Frontal cortex (tissue), 3 donors: ENCODE measurements at regions not wholly inside any gene's neighbourhood (a gene's known extent, or its start where the extent isn't known, plus 50 kb on each side); places are given as distances from the start of the nearest gene placed in this dataset.
A peak's percentile ranks its signal among the peaks of the same experiment; 100 is the strongest.
"Not testable (repeated sequence)": the region's sequence is repeated elsewhere in the genome, so short reads cannot be mapped to it uniquely, and the experiment has no call there.

Experiments
- DNase-seq, 2 donors: peaks; one replicate each; pipeline ENCODE4 v3.0.0; 2012; ENCODE audit warnings: low spot score in 2 of 2
- FAIRE-seq: peaks from 2 replicates; lab custom pipeline; 2012; peaks lifted over from hg19 to GRCh38; lab: Jason Lieb, UNC
- donor health status: control.
- donor health status: control.
- donor health status: control.

GRCh38 chr10:36769741-36770140 is 355.7 kb upstream of the ANKRD30A start:
- not testable (repeated sequence) for DNase-seq, FAIRE-seq

- FAIRE-seq, result peak; percentile 47
- DNase-seq, result peak in 1 of 2 donors; percentile 31
Measured at GRCh38 chr10:36766940-36767339, 358.5 kb upstream of the ANKRD30A start.

- FAIRE-seq, result no peak
- no peak for DNase-seq
Measured at GRCh38 chr10:36766415-36766810, 359.0 kb upstream of the ANKRD30A start.

DNA sequence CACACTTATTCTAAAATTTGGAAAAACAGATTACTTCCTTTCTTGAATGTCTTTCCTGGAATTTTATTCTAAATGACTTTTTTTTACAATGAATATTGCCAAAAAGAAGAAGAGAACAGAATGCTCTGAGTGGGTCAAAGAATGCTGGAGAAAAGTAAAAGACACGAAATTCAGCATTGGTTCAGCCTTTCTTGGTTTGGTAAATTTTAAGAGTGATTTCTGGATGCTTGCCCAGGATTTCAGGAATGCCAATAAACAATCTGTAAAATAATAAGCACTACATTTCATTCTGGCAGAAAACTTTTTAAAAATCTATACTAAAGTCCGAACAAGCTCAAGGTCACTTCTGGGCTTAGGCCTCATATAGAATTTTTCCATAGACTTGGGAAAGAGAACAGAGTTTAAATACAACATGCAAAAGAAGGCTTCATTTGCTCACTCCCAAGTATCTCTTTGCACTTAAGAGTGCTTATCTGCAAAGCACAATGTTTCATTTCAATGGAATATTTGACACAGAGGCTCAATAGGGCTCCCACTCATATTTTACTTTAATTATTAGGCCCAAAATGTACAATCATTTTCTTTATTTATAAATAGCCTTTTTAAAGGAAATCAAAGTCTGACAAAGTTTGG is 359.5 kb upstream of the ANKRD30A start:
- no peak for DNase-seq
- FAIRE-seq, result peak; percentile 65

DNA sequence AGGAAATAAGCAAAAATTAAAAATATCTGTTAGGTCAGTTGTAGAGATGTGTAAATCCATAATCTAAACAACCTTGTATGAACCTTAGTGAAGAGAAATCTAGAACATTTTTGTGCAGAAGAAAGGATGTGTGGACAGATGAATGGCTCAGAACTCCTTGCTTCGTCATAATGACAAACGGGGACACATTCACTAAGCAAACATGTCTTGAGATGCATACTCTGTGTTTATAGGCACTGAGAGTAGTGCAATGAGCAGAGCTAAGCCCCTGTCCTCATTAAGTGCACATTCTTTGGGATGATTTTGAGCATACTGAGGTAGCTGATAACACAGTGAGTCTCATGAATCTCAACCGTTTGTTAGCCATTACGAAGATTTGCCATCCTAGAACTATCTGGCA is 360.6 kb upstream of the ANKRD30A start:
- DNase-seq (no peak), FAIRE-seq (no peak)

DNA sequence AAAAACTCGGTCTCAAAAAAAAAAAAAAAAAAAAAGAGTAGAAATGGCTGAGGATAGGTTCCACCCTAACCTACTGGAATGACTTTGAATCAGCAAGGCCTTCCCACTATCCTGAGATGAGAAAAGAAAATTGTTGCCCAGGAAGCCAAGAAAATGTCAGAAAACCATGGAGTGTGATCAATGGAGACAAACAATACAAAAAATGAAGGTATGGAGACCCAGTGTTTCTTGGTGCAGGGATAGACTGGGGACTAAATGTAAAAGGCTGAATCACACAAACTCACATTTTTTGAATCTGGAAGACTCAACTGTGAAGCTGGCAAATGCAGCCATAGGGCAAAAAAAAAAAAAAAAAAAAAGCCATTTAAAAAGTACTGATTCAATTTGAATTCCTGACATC is 364.3 kb upstream of the ANKRD30A start:
- no peak for FAIRE-seq
- DNase-seq, result no peak

- FAIRE-seq (no peak), DNase-seq (no peak)
Measured at GRCh38 chr10:36759141-36759805, 366.1 kb upstream of the ANKRD30A start.

DNA sequence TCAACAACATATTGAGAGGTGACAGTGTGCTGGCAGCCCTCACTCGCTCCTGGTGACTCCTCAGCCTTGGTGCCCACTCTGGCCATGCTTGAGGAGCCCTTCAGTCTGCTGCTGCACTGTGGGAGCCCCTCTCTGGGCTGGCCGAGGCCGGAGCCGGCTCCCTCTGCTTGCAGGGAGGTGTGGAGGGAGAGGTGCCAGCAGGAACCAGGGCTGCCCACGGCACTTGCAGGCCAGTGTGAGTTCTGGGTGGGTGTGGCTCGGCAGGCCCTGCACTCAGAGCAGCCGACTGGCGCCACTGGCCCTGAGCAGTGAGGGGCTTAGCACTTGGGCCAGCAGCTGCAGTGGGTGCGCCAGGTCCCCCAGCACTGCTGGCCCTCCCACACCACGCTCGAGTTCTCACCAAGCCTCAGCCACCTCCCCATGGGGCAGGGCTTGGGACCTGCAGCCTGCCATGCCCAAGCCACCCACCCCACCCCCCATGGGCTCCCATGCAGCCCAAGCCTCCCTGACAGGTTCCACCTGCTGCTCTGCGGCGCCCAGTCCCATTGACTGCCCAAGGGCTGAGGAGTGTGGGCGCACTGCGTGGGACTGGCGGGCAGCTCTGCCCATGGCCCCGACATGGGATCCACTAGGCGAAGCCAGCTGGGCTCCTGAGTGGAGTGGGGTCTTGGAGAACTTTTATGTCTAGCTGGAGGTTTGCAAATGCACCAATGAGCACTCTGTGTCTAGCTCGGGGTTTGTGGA is 377.1 kb upstream of the ANKRD30A start:
- no peak for FAIRE-seq
- no peak for DNase-seq

GRCh38 chr10:36739884-36740445 is 385.4 kb upstream of the ANKRD30A start:
- no peak for DNase-seq
- FAIRE-seq, result no peak

DNA sequence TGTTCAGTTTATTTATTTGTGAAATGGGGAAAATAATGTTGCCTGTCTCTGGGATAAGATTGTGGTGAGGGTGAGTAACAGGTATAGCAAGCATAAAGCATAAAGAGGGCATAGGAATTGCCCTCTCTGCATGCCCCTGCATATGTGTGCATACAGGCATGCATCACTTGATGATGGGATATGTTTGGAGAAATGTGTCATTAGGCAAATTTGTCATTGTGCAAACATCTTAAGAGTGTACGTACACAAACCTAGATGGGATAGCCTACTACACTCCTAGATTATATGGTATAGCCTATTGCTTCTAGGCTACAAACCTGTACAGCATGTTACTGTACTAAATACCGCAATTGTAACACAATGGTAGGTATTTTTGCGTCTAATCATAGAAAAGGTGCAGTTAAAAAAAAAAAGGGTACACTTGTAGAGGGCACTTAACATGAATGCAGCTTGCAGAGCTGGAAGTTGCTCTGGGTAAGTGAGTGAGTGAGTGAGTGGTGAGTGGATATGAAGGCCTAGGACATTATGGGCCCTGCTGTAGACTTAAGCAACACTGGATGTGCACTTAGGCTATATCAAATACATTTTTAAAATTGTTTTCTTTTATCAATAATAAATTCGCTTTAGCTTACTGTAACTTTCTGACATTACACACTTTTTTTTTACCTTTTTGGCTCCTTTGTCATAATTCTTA is 386.5 kb upstream of the ANKRD30A start:
- DNase-seq (no peak), FAIRE-seq (no peak)

DNA sequence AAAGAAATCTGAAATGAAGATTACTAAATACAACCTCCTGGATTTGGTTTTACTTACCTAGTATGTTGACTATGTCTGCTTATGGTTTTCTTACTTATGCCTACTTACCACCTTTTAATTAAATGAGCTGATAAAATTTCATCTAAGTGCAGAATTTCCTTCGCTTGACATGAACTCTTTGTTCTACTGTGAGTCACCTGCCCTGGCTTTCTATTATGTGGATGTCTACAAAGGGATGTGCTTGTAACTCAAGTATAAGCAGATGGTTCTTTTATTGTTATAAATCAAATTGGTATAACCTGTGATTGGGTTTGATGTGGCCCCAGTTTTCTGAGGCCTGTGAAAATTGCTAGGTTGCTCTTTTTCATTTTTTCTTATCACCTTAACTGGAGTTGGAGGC is 389.1 kb upstream of the ANKRD30A start:
- DNase-seq (no peak), FAIRE-seq (no peak)

DNA sequence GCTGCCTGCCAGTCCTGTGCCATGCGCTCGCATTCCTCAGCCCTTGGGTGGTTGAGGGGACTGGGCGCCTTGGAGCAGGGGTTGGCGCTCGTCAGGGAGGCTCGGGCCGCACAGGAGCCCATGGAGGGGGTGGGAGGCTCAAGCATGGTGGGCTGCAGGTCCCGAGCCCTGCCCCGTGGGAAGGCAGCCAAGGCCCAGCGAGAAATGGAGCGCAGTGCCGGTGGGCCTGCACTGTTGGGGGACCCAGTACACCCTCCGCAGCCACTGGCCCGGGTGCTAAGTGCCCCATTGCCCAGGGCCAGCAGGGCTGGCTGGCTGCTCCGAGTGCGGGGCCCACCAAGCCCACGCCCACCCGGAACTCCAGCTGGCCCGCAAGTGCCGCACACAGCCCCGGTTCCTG is 390.8 kb upstream of the ANKRD30A start:
- not testable (repeated sequence) for FAIRE-seq, DNase-seq

- FAIRE-seq (no peak), DNase-seq (no peak)
Measured at GRCh38 chr10:36730316-36730715, 395.1 kb upstream of the ANKRD30A start.

DNA sequence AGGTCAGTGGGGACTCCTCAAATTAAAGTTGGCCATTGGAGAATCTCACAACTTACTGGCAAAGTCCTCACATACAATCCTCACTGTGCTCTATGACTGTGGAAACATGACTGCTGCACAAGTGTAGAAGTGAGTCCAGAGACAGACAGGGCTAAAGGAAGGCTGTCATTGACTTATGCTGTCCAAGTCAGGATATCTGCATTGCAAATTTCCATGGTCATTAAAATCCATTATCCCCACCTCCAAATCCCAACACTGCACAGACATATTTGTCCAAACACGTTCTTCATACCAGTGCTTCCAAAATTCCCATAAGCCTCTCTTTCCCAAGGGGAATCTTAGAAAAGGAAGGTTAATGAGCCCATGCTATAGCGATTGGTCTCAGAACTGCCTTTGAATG is 396.8 kb upstream of the ANKRD30A start:
- no peak for DNase-seq
- FAIRE-seq, result no peak

DNA sequence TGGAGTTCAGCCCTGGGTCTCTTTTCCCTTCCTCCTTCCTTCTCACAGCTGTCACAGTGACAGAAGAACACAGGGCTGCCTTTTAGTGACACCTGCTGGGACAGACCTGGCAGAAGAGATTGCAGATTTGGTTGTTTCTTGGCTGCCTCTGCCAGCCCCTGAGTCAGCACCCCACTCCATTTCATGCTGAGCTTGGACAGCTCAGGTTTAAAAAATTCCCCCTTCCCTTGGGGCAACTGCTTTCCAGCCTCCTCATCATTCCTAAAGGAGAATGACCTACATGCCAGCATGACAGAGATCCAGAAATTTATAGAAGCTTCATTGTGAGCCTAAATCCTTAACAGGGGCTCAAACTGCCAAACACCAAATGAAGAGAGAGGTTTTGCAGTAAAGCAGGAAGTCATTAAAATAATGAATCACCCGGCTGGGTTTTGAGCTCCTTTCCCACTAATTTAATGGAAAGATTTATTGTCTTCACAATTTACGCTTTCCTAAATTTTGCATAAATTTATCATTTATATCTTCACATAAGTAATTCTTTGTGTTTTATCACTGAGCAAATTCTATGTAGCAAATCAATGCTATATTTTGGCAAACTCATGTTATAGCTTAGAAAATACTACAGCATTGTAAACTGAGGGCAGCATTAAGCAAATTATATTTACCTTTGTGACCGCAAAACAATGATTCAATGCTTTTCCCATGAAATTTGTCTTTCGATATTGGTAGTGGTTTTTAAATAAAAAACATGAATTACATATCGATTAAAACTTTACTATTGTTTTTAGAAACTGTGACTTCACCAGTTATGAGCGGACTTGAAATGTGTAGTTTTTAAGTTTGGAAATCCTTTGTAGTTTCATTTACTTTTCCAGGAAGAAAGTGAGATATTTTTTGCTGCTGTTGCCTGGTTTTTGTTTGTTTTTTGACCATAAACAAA is 399.5 kb upstream of the ANKRD30A start:
- FAIRE-seq (no peak), DNase-seq (peak in 1 of 2 donors; percentile 30)

DNA sequence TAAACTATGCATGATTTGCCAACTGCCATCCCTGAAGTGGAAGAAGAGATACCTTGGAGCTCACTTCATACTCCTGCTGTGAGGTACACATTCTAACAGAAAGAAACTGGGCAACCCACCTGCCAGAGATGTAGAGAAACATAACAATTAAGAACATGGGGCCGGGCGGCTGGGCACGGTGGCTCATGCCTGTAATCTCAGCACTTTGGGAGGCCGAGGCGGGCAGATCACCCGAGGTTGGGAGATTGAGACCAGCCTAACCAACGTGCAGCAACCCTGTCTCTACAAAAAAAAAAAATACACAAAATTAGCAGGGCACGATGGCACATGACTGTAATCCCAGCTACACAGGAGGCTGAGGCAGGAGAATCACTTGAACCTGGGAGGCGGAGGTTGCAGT is 402.6 kb upstream of the ANKRD30A start:
- FAIRE-seq (no peak), DNase-seq (no peak)

GRCh38 chr10:36721871-36722270 is 403.5 kb upstream of the ANKRD30A start:
- DNase-seq, result no peak
- no peak for FAIRE-seq

DNA sequence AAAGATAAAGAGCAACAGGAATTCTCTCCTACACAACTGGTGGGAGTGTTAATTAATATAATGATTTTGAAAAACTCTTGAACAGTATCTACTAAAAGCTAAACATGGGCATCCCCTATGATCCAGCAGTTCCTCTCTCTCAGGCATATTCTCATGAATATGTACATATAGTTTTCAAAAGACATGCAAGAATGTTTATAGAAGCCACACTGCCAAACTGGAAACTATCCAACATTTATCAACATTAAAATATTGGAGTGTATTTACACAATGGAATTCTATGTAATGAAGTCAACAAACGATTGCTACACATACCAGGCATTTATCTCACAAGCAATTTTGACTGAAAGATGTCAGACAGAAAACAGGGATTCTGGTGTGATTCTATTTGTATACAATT is 404.5 kb upstream of the ANKRD30A start:
- FAIRE-seq (no peak), DNase-seq (no peak)

- DNase-seq (no peak), FAIRE-seq (no peak)
Measured at GRCh38 chr10:36717118-36717517, 408.3 kb upstream of the ANKRD30A start.
